Muscle of leg (tissue), 3 donors: ENCODE measurements at regions not wholly inside any gene's neighbourhood (a gene's known extent, or its start where the extent isn't known, plus 50 kb on each side); places are given as distances from the start of the nearest gene placed in this dataset.
"Not testable (repeated sequence)": the region's sequence is repeated elsewhere in the genome, so short reads cannot be mapped to it uniquely, and the experiment has no call there.

Source experiments
- DNase-seq: peaks from one replicate; pipeline ENCODE4 v3.0.0; 2013
- H3K27ac ChIP-seq: one replicate; pipeline ENCODE4 v1.5.1; 2013; ENCODE audit warnings: mild to moderate bottlenecking, low read length, control low read depth
- H3K27me3 ChIP-seq: one replicate; pipeline ENCODE4 v1.6.1; 2013; ENCODE audit warnings: low read length; ENCODE audit not compliant: control insufficient read depth, insufficient read depth
- H3K36me3 ChIP-seq: one replicate; pipeline ENCODE4 v1.6.1; 2013; ENCODE audit warnings: low read length; ENCODE audit not compliant: control insufficient read depth, insufficient read depth
- H3K4me1 ChIP-seq: one replicate; pipeline ENCODE4 v1.6.1; 2013; ENCODE audit warnings: low read length; ENCODE audit not compliant: control insufficient read depth, insufficient read depth
- H3K4me3 ChIP-seq: one replicate; pipeline ENCODE4 v1.5.1; 2013; ENCODE audit warnings: low read length, control low read depth
- H3K9me3 ChIP-seq: replicated peaks from 2 replicates; pipeline ENCODE4 v1.6.1; 2013; ENCODE audit warnings: low read depth, low read length; ENCODE audit not compliant: control insufficient read depth
- WGBS: methylation state at CpG from one replicate; pipeline ENCODE4 v1.1.5; 2013; ENCODE audit warnings: missing lambda C conversion rate; ENCODE audit not compliant: insufficient coverage; 5-methylcytosine and 5-hydroxymethylcytosine counted together

DNA sequence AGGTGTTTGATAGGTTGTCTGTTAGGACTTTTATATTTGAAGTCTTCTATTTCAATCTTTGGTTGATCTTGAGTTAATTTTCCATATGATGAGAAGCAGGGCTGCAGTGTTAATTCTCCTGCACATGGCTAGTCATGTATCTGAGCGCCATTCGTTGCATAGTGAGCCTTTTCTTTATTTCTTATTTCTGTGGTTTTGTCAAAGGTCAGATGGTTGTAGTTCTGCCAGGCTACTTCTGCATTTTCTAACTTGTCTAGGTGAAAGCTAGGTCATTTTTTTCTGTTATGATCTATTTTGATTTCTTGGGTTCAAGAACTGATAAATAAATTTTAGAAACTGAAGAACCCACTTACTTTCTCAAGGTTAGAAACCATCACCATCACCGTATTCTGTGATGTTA is 56.7 kb downstream of the CCDC74A start:
- Histone ChIP-seq H3K4me3 (no peak overlapping the region), H3K27ac (no peak overlapping the region), H3K9me3 (no peaks in the 10 kb centered on the region), H3K4me1 (no peaks in the 10 kb centered on the region), H3K27me3 (no peaks in the 10 kb centered on the region), H3K36me3 (no peaks in the 10 kb centered on the region)
- WGBS: no CpG with 5 or more reads among the region's 3 CpGs
- no peak for DNase-seq

DNA sequence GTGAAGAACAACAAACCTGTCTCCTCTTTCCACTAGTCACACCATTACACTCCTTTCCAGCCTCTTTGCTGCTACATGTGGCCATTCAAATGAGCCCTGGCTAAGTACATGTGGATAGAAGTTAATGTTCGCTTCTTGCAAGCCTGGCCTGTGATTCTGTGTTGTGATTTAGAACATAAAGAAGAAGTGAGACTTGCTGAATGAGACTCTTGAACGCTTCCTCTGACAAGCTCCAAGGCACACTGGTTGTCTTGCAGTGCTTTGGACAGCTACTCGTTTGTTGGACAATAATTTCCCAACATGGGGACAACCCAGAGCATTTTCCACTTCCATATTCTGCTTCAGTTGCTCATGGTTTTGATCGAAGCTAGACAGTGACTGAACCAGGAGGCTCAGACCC is 57.3 kb downstream of the CCDC74A start:
- WGBS: 66% methylated on average over 3 of the region's 4 CpGs
- no peak for DNase-seq
- Histone ChIP-seq H3K36me3 (no peaks in the 10 kb centered on the region), H3K4me3 (no peak overlapping the region), H3K27ac (no peak overlapping the region), H3K4me1 (no peaks in the 10 kb centered on the region), H3K27me3 (no peaks in the 10 kb centered on the region), H3K9me3 (no peaks in the 10 kb centered on the region)

DNA sequence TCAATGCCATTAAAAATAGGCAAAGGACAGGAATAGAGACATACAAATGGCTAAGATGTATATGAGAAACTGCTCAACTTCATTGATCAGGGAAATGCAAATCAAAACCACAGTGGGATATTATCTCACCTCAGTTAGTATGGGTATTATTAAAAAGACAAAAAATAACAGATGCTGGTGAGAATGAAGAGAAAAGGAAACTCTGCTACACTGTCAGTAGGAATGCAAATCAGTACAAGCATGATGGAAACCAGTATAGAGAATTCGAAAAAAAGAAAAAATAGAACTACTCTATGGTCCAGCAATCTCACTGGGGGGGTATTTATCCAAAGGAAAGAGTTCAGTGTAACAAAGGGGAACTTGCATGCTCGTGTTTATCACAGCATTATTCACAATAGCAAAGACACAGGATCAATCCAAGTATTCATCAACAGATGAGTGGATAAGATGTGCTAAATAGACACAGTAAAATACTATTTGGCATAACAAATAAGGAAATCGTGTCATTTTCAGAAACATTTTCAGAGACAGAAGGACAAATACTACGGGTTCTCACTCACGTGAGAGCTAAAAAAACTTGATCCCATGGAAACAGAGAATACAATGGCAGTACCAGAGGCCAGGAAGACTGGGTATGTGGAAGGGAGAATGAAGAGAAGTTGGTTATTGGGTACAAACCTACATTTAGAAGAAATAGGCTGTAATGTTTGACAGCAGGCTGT is 60.6 kb downstream of the CCDC74A start:
- Histone ChIP-seq H3K36me3 (no peaks in the 10 kb centered on the region), H3K9me3 (no peaks in the 10 kb centered on the region), H3K27ac (no peak overlapping the region), H3K27me3 (no peaks in the 10 kb centered on the region), H3K4me1 (no peaks in the 10 kb centered on the region), H3K4me3 (no peak overlapping the region)
- no peak for DNase-seq
- WGBS: no CpG with 5 or more reads among the region's 5 CpGs

DNA sequence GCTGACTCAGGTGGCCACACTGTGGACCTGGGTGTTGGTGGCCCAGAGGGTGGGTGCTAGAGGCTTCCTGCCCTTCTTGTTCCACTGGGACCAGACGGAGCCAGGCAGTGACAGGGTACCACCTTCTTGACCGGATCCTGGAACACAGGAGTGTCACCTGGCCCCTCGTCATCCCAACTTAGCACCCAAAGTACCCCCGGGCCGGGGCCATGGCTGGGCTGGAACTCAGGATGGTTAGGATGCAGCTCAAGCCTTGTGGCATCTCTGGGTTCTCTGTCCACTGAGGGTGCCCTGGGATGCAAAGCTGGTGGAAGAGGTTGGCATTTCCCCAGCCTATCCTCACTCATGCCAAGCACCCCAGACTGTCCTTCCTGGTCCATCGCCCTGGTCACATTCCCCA is 61.4 kb downstream of the CCDC74A start:
- H3K4me1 ChIP-seq, H3K36me3 ChIP-seq, DNase-seq, H3K9me3 ChIP-seq, H3K4me3 ChIP-seq, H3K27me3 ChIP-seq, H3K27ac ChIP-seq: not testable (repeated sequence)
- 90% methylated on average over 4 of the region's 6 CpGs for WGBS

DNA sequence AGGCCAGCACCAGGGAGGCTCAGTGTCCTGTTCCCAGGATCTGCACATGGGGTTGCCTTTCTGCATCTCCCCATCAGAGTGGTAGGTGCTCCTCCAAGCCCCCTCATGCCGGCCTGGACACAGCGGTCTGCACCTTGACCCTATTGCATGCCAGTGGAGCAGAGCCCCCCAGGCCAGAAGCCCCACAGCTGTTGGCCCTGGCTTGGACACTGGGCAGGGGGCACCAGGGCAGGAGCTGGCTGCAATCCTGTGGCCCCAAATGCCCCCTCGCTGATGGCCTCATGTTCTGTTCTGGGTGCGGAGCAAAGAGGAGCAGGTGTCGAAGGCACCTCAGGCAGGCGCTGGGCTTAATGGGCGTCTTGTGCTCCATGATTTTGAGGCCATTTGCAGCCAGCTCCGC is 62.7 kb downstream of the CCDC74A start:
- H3K4me3 ChIP-seq: no peak overlapping the region
- 92% methylated on average over 7 of the region's 8 CpGs for WGBS

DNA sequence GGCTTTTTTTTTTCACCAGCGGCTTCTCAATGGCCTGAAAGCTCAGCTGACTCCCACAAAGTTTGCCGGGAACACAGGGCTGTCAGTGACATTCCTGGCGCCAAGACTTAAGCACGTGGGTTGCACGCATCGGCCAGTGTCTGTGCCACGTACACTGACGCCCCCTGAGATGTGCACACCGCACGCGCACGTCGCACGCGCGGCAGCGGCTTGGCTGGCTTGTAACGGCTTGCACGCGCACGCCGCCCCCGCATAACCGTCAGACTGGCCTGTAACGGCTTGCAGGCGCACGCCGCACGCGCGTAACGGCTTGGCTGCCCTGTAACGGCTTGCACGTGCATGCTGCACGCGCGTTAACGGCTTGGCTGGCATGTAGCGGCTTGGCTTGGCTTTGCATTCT is 63.2 kb downstream of the CCDC74A start:
- Histone ChIP-seq H3K9me3 (no peaks in the 10 kb centered on the region), H3K4me1 (no peaks in the 10 kb centered on the region), H3K36me3 (no peaks in the 10 kb centered on the region), H3K27ac (no peak overlapping the region), H3K4me3 (no peak overlapping the region), H3K27me3 (no peaks in the 10 kb centered on the region)
- no peak for DNase-seq
- 85% methylated on average over 39 of the region's 39 CpGs for WGBS

More for the DNA sequence above, 62.7 kb downstream of the CCDC74A start:
- Histone ChIP-seq H3K27me3 (no peaks in the 10 kb centered on the region), H3K36me3 (no peaks in the 10 kb centered on the region), H3K27ac (no peak overlapping the region), H3K4me1 (no peaks in the 10 kb centered on the region), H3K9me3 (no peaks in the 10 kb centered on the region)
- no peak for DNase-seq

DNA sequence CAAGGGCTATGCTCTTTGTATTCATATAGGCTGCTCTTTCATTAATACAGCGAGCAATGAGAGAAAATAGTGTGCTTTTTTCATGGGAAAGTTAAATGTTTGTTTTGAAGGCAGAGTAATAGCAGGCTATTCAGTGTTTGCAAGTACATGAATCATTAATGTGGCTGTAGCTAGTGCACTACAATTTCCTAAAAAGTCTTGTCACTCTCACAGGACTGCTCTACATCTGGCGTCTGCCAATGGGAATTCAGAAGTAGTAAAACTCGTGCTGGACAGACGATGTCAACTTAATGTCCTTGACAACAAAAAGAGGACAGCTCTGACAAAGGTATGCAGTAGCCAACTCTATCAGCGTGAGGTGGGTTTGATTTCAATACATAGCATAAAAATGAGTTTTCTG is 68.9 kb downstream of the CCDC74A start:
- not testable (repeated sequence) for H3K4me1 ChIP-seq, H3K27me3 ChIP-seq

DNA sequence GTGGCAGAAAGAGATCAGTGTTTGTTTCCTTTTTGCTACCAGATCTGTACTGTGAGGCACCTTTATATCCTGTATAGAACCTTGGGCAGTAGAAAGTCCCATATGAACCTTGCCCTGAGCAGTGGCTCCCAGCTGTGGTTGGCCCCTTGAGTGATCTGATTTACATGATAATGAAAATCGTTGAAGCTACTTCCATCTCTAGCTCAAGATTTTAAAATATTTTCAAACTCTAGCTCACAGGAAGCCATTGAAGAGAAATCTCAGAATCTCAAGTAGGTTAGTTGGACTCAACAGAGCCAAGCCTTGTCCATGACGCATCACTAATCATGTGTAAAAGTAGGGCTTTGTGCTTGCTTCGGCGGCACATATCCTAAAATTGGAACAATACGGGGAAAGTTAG is 74.8 kb downstream of the CCDC74A start:
- not testable (repeated sequence) for H3K27me3 ChIP-seq, H3K4me3 ChIP-seq, DNase-seq, H3K27ac ChIP-seq, H3K4me1 ChIP-seq, H3K36me3 ChIP-seq, H3K9me3 ChIP-seq
- WGBS: no CpG with 5 or more reads among the region's 5 CpGs

More for the DNA sequence above, 68.9 kb downstream of the CCDC74A start:
- DNase-seq, H3K9me3 ChIP-seq, H3K27ac ChIP-seq, H3K36me3 ChIP-seq, H3K4me3 ChIP-seq: not testable (repeated sequence)
- WGBS: no CpG with 5 or more reads among the region's 5 CpGs

DNA sequence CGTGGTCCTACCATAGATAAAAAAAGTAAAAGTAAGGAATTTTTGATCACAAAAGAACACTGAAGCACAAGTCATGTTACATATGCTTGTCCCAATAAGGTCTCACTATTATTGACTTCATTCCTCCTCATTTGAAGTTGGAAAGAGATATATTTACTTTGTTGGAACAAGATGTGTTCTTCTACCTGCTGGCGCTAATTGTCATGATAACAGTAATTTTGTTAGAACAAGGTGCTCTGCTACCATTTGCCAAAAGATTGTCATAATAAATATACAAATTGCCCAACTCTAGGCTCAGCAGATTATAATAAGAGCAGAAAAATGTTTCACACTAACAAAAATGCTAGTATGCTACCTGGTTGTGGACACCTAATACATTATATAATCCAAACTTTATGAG is 77.0 kb downstream of the CCDC74A start:
- H3K9me3 ChIP-seq, H3K4me1 ChIP-seq, H3K36me3 ChIP-seq, H3K27me3 ChIP-seq, H3K4me3 ChIP-seq, H3K27ac ChIP-seq, DNase-seq: not testable (repeated sequence)
- no CpG with 5 or more reads among the region's 2 CpGs for WGBS

DNA sequence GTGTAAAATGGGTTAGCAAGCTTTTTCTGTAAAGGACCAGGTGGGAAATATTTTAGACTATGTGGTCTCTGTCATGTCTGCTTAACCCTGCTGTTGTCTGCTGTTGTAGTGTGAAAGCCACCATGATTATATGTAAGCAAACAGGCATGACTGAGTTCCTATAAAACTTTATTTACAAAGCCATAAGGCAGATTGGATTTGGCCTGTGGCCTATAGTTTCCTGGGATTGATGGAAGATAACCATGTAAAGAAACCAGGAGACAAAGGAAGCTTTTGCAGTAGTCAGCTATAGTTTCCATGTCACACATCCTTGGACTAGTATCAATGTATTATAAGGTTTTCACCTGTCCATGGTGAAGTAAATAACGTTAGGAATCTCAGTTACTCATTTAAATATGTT is 78.7 kb downstream of the CCDC74A start:
- H3K36me3 ChIP-seq, H3K9me3 ChIP-seq, H3K4me3 ChIP-seq, H3K27ac ChIP-seq, H3K27me3 ChIP-seq, DNase-seq, H3K4me1 ChIP-seq: not testable (repeated sequence)
- WGBS: no CpG with 5 or more reads among the region's 1 CpG

DNA sequence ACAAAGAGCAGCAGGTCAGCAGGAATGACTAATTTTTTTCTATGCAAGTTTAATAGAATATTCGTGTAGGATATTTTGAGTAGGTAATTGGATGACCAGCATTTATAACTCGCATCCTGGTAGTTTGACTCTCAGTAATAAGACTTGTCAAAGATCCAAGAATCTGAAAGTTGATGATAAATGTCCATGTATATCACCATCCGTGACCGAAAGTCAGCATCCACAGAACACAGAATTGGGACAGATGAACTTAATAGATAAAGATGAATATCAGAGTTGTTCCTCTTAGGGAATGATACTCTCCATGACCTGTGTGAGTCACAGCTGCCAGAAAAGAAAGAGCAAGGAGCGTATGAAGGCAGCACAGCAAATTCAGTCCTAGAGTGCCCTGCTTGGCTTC is 79.4 kb downstream of the CCDC74A start:
- DNase-seq, H3K36me3 ChIP-seq, H3K4me3 ChIP-seq, H3K27ac ChIP-seq, H3K9me3 ChIP-seq, H3K27me3 ChIP-seq, H3K4me1 ChIP-seq: not testable (repeated sequence)
- 17% methylated on average over 1 of the region's 5 CpGs for WGBS
